Effector CD8-positive, alpha-beta T cell (primary cell): ENCODE measurements at regions not wholly inside any gene's neighbourhood (a gene's known extent, or its start where the extent isn't known, plus 50 kb on each side); places are given as distances from the start of the nearest gene placed in this dataset.
"Not testable (repeated sequence)": the region's sequence is repeated elsewhere in the genome, so short reads cannot be mapped to it uniquely, and the experiment has no call there.

Experiments
- DNase-seq: peaks from one replicate; lab custom pipeline; 2025; lab: John Stamatoyannopoulos, UW

- no peak for DNase-seq
Measured at GRCh38 chr3:181987736-181988135, 276.0 kb downstream of the SOX2 start.

- no peak for DNase-seq
Measured at GRCh38 chr3:181998828-181999227, 287.1 kb downstream of the SOX2 start.

- no peak for DNase-seq
Measured at GRCh38 chr3:181999314-181999713, 287.6 kb downstream of the SOX2 start.

GRCh38 chr3:182000447-182000846, 288.7 kb downstream of the SOX2 start:
- no peak for DNase-seq

GRCh38 chr3:182005219-182005618, 293.5 kb downstream of the SOX2 start:
- no peak for DNase-seq

GRCh38 chr3:182005701-182006100, 294.0 kb downstream of the SOX2 start:
- DNase-seq: no peak

- no peak for DNase-seq
Measured at GRCh38 chr3:182006431-182006830, 294.7 kb downstream of the SOX2 start.

GRCh38 chr3:182007441-182007840, 295.7 kb downstream of the SOX2 start:
- DNase-seq: no peak

GRCh38 chr3:182018361-182018760, 306.6 kb downstream of the SOX2 start:
- DNase-seq: no peak

- DNase-seq: no peak
Measured at GRCh38 chr3:182019926-182020325, 308.2 kb downstream of the SOX2 start.

GRCh38 chr3:182023843-182024242, 312.1 kb downstream of the SOX2 start:
- no peak for DNase-seq

- no peak for DNase-seq
Measured at GRCh38 chr3:182027366-182027765, 315.6 kb downstream of the SOX2 start.

- no peak for DNase-seq
Measured at GRCh38 chr3:182028081-182028480, 316.4 kb downstream of the SOX2 start.

- not testable (repeated sequence) for DNase-seq
Measured at GRCh38 chr3:182034231-182034630, 322.5 kb downstream of the SOX2 start.

GRCh38 chr3:182035324-182035723, 323.6 kb downstream of the SOX2 start:
- no peak for DNase-seq

GRCh38 chr3:182036382-182036781, 324.7 kb downstream of the SOX2 start:
- DNase-seq: no peak

- no peak for DNase-seq
Measured at GRCh38 chr3:182041668-182042291, 330.1 kb downstream of the SOX2 start.

GRCh38 chr3:182045736-182046135, 334.0 kb downstream of the SOX2 start:
- no peak for DNase-seq

GRCh38 chr3:182046166-182046764, 334.5 kb downstream of the SOX2 start:
- DNase-seq: no peak

- DNase-seq: no peak
Measured at GRCh38 chr3:182050932-182051331, 339.2 kb downstream of the SOX2 start.

- no peak for DNase-seq
Measured at GRCh38 chr3:182052332-182052731, 340.6 kb downstream of the SOX2 start.

- DNase-seq: no peak
Measured at GRCh38 chr3:182052757-182053156, 341.0 kb downstream of the SOX2 start.

GRCh38 chr3:182058488-182058887, 346.8 kb downstream of the SOX2 start:
- DNase-seq: no peak

- no peak for DNase-seq
Measured at GRCh38 chr3:182063742-182064141, 352.0 kb downstream of the SOX2 start.
